ENCODE measurements at regions not wholly inside any gene's neighbourhood (a gene's known extent, or its start where the extent isn't known, plus 50 kb on each side); places are given as distances from the start of the nearest gene placed in this dataset.

DNA sequence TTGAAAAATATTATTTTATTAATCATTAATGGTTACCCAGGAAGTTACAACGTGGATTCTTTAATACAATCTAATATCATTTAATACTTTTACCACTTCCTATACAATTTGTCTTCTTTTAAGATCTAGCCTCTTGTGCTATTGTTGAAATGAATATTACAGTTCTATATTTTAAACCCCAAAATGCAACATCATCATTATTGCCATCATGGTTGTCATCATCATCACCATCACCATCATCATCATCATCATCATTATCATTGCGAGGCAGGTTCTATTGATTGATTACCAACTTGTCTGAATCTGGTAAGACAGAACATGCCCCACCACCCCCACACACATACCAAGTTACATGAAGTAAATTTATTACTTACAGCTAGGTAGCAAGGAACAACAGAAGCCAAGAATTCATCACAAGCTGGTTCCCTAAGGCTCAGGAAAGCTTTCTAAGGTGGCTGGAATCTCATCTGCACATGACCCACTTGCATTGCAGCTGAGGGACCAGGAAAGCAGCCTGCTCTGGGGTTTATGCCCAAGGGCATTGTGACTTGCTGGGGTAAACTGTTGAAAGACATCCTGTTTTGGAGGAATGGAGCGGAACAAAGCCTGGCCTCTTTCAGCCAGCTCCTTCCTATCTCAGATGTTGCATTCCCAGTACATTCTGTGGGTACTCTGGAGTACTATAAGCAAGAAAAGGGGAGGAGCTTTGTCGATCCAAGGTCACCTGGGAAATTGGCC lies 418.1 kb downstream of the PRR16 start:
- no peak for TF ChIP-seq ZNF449 (tag by site-specific recombination; IDR thresholded peaks at IDR 0.05)
- no peak for TF ChIP-seq YY1 (tag by site-specific recombination; IDR thresholded peaks at IDR 0.05)
- TF ChIP-seq ZNF404 (tag by site-specific recombination; IDR thresholded peaks at IDR 0.05), result no peak
- TF ChIP-seq ZBTB6 (tag by site-specific recombination; IDR thresholded peaks at IDR 0.05), result no peak
- TF ChIP-seq CTCF (tag by site-specific recombination; IDR thresholded peaks at IDR 0.05), result no peak
- TF ChIP-seq, protein P1, sequence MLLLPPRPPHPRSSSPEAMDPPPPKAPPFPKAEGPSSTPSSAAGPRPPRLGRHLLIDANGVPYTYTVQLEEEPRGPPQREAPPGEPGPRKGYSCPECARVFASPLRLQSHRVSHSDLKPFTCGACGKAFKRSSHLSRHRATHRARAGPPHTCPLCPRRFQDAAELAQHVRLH (tag by site-specific recombination; IDR thresholded peaks at IDR 0.05), result no peak
- TF ChIP-seq ZNF561 (tag by site-specific recombination; IDR thresholded peaks at IDR 0.05; ENCODE audit: borderline replicate concordance), result no peak
- TF ChIP-seq ZNF677 (tag by site-specific recombination; IDR thresholded peaks at IDR 0.05), result no peak
- TF ChIP-seq ZNF311 (tag by site-specific recombination; IDR thresholded peaks at IDR 0.05; ENCODE audit: borderline replicate concordance), result no peak
- no peak for TF ChIP-seq ZNF114 (tag by site-specific recombination; IDR thresholded peaks at IDR 0.05)
- TF ChIP-seq, protein P2, sequence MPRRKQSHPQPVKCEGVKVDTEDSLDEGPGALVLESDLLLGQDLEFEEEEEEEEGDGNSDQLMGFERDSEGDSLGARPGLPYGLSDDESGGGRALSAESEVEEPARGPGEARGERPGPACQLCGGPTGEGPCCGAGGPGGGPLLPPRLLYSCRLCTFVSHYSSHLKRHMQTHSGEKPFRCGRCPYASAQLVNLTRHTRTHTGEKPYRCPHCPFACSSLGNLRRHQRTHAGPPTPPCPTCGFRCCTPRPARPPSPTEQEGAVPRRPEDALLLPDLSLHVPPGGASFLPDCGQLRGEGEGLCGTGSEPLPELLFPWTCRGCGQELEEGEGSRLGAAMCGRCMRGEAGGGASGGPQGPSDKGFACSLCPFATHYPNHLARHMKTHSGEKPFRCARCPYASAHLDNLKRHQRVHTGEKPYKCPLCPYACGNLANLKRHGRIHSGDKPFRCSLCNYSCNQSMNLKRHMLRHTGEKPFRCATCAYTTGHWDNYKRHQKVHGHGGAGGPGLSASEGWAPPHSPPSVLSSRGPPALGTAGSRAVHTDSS (tag by site-specific recombination; IDR thresholded peaks at IDR 0.05), result 0 out of 2 replicates have a peak, but pooled peaks have one; percentile 36
